Astrocyte of the cerebellum (primary cell): ENCODE measurements at regions not wholly inside any gene's neighbourhood (a gene's known extent, or its start where the extent isn't known, plus 50 kb on each side); places are given as distances from the start of the nearest gene placed in this dataset.

Experiments
- DNase-seq: peaks from one replicate; pipeline ENCODE4 v3.0.0-alpha.2; 2011; ENCODE audit warnings: low read depth
- H3K4me3 ChIP-seq: 2 replicates; pipeline ENCODE4 v1.5.1; 2011; ENCODE audit warnings: mild to moderate bottlenecking, low read depth, low read length, moderate library complexity
- CTCF ChIP-seq: IDR thresholded peaks from 2 replicates; pipeline ENCODE4 v1.5.1; 2012; ENCODE audit warnings: low read length, low read depth, moderate library complexity, mild to moderate bottlenecking; ENCODE audit errors: missing control alignments
- in situ Hi-C: cut with HindIII; loops from 2 replicates; pipeline ENCODE4 v1.10.0; 2017; ENCODE audit warnings: low sequenced_read_pairs

- in situ Hi-C loops: no loop called here
- no peak overlapping the region for H3K4me3 ChIP-seq
- TF ChIP-seq CTCF: no peak
- no peak for DNase-seq
Observed at GRCh38 chr18:37667836-37668235, 102.2 kb upstream of the CELF4 start.

GRCh38 chr18:37666991-37667390, 101.4 kb upstream of the CELF4 start:
- TF ChIP-seq CTCF: no peak
- DNase-seq: no peak

GRCh38 chr18:37666451-37666850, 100.9 kb upstream of the CELF4 start:
- no peak for TF ChIP-seq CTCF
- DNase-seq: no peak
- in situ Hi-C loops: no loop called here
- H3K4me3 ChIP-seq: no peak overlapping the region

More at GRCh38 chr18:37666991-37667390, 101.4 kb upstream of the CELF4 start:
- no peak overlapping the region for H3K4me3 ChIP-seq
- in situ Hi-C loops: no loop called here

- TF ChIP-seq CTCF: no peak
- DNase-seq: no peak
- in situ Hi-C loops: no loop called here
- no peak overlapping the region for H3K4me3 ChIP-seq
Observed at GRCh38 chr18:37665346-37665745, 99.7 kb upstream of the CELF4 start.

- TF ChIP-seq CTCF: no peak
- in situ Hi-C loops: no loop called here
- no peak for DNase-seq
- no peak overlapping the region for H3K4me3 ChIP-seq
Observed at GRCh38 chr18:37663446-37663845, 97.8 kb upstream of the CELF4 start.

- no peak overlapping the region for H3K4me3 ChIP-seq
- TF ChIP-seq CTCF: no peak
- in situ Hi-C loops: no loop called here
- DNase-seq: no peak
Observed at GRCh38 chr18:37662546-37663339, 97.1 kb upstream of the CELF4 start.

- H3K4me3 ChIP-seq: no peak overlapping the region
- no peak for TF ChIP-seq CTCF
- in situ Hi-C loops: no loop called here
- no peak for DNase-seq
Observed at GRCh38 chr18:37662099-37662498, 96.5 kb upstream of the CELF4 start.
